ENCODE measurements at regions not wholly inside any gene's neighbourhood (a gene's known extent, or its start where the extent isn't known, plus 50 kb on each side); places are given as distances from the start of the nearest gene placed in this dataset.

DNA sequence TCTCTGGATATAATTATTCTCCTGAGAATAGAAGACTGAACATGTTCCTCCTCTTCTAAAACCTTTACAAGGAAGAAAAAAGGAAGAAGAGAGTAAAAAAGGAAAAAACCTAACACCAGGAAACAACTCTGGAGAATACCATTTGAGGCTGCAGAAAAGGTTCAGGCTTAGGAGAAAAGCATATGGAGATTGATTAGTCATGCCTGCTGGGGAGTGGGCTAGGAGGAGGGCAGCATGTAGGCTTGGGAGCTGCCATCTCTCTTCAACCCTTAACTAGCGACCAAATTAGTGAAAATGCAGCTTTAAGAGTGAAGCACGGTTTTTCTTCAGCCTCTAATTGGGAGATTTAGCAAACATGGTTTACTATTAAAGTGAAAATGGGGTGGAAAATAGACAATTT, 273.0 kb upstream of the CRY1 start:
- TF ChIP-seq EGR1 (IDR thresholded peaks at IDR 0.05; ENCODE audit: borderline replicate concordance, low read depth, low read length) (no peak), YY1 (IDR thresholded peaks at IDR 0.05; ENCODE audit: low read depth, low read length) (no peak), POLR2AphosphoS5 (IDR thresholded peaks at IDR 0.05; ENCODE audit: low read depth, low read length) (no peak), POLR2A (IDR thresholded peaks at IDR 0.05; ENCODE audit: control extremely low read depth in 1 of 2, low read depth in 2 of 2, low read length in 2 of 2) (no peak), RXRA (IDR thresholded peaks at IDR 0.05; ENCODE audit: insufficient read depth, low read depth, low read length) (no peak), NANOG (IDR thresholded peaks at IDR 0.05; ENCODE audit: insufficient read depth, low read depth, low read length, poor library complexity, severe bottlenecking) (no peak), EP300 (IDR thresholded peaks at IDR 0.05; ENCODE audit: borderline replicate concordance in 1 of 2, low read depth in 2 of 2, low read length in 2 of 2) (no peak), RFX5 (IDR thresholded peaks at IDR 0.05; ENCODE audit: borderline replicate concordance, low read depth, low read length) (no peak)
- TF ChIP-seq, protein P1, sequence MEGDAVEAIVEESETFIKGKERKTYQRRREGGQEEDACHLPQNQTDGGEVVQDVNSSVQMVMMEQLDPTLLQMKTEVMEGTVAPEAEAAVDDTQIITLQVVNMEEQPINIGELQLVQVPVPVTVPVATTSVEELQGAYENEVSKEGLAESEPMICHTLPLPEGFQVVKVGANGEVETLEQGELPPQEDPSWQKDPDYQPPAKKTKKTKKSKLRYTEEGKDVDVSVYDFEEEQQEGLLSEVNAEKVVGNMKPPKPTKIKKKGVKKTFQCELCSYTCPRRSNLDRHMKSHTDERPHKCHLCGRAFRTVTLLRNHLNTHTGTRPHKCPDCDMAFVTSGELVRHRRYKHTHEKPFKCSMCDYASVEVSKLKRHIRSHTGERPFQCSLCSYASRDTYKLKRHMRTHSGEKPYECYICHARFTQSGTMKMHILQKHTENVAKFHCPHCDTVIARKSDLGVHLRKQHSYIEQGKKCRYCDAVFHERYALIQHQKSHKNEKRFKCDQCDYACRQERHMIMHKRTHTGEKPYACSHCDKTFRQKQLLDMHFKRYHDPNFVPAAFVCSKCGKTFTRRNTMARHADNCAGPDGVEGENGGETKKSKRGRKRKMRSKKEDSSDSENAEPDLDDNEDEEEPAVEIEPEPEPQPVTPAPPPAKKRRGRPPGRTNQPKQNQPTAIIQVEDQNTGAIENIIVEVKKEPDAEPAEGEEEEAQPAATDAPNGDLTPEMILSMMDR (IDR thresholded peaks at IDR 0.05; ENCODE audit: control extremely low read depth in 1 of 3, insufficient read depth in 1 of 3, low read depth in 1 of 3, low read length in 3 of 3): no peak
- TF ChIP-seq, protein P2, sequence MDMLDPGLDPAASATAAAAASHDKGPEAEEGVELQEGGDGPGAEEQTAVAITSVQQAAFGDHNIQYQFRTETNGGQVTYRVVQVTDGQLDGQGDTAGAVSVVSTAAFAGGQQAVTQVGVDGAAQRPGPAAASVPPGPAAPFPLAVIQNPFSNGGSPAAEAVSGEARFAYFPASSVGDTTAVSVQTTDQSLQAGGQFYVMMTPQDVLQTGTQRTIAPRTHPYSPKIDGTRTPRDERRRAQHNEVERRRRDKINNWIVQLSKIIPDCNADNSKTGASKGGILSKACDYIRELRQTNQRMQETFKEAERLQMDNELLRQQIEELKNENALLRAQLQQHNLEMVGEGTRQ (IDR thresholded peaks at IDR 0.05; ENCODE audit: low read length): no peak
- TF ChIP-seq, protein P3, sequence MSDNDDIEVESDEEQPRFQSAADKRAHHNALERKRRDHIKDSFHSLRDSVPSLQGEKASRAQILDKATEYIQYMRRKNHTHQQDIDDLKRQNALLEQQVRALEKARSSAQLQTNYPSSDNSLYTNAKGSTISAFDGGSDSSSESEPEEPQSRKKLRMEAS (IDR thresholded peaks at IDR 0.05): no peak
- TF ChIP-seq, protein P4, sequence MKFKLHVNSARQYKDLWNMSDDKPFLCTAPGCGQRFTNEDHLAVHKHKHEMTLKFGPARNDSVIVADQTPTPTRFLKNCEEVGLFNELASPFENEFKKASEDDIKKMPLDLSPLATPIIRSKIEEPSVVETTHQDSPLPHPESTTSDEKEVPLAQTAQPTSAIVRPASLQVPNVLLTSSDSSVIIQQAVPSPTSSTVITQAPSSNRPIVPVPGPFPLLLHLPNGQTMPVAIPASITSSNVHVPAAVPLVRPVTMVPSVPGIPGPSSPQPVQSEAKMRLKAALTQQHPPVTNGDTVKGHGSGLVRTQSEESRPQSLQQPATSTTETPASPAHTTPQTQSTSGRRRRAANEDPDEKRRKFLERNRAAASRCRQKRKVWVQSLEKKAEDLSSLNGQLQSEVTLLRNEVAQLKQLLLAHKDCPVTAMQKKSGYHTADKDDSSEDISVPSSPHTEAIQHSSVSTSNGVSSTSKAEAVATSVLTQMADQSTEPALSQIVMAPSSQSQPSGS (IDR thresholded peaks at IDR 0.05; ENCODE audit: low read length): no peak

All from H1 (cell line).